Loucy (cell line): ENCODE measurements at regions not wholly inside any gene's neighbourhood (a gene's known extent, or its start where the extent isn't known, plus 50 kb on each side); places are given as distances from the start of the nearest gene placed in this dataset.

Experiments used
- CTCF ChIP-seq: fragments of 200-600 bp; sonication (generic); conservative IDR thresholded peaks from 2 replicates; pipeline ENCODE4 v1.5.1; 2014; ENCODE audit warnings: mild to moderate bottlenecking, antibody characterized with exemption, low read length
- EZH2phosphoT487 ChIP-seq: fragments of 200-600 bp; IDR thresholded peaks from 2 replicates; pipeline ENCODE4 v1.6.1; 2018; ENCODE audit warnings: antibody characterized with exemption, mild to moderate bottlenecking, moderate library complexity, borderline replicate concordance

GRCh38 chr4:130074096-130074495, 978.1 kb downstream of the C4orf33 start:
- no peak for TF ChIP-seq CTCF
- TF ChIP-seq EZH2phosphoT487: no peak
